A673 (cell line): ENCODE measurements at regions not wholly inside any gene's neighbourhood (a gene's known extent, or its start where the extent isn't known, plus 50 kb on each side); places are given as distances from the start of the nearest gene placed in this dataset.

Experiments
- CTCF ChIP-seq: fragments of 300-800, 200-600 bp; sonication (generic); conservative IDR thresholded peaks from 2 replicates; pipeline ENCODE4 v1.5.1; 2017; ENCODE audit warnings: low read depth, mild to moderate bottlenecking, antibody characterized with exemption, low read length, moderate library complexity, mixed read lengths
- EZH2 ChIP-seq: fragments of 200-600 bp; sonication (generic); IDR thresholded peaks from 2 replicates; pipeline ENCODE4 v1.6.1; 2017; ENCODE audit warnings: borderline replicate concordance, low read depth, mild to moderate bottlenecking, mixed read lengths, antibody characterized with exemption, low read length; ENCODE audit not compliant: poor library complexity, severe bottlenecking

GRCh38 chr16:73185737-73186136, 137.8 kb upstream of the ZFHX3 start:
- TF ChIP-seq EZH2 (no peak), CTCF (no peak)
